ENCODE measurements at regions not wholly inside any gene's neighbourhood (a gene's known extent, or its start where the extent isn't known, plus 50 kb on each side); places are given as distances from the start of the nearest gene placed in this dataset.

DNA sequence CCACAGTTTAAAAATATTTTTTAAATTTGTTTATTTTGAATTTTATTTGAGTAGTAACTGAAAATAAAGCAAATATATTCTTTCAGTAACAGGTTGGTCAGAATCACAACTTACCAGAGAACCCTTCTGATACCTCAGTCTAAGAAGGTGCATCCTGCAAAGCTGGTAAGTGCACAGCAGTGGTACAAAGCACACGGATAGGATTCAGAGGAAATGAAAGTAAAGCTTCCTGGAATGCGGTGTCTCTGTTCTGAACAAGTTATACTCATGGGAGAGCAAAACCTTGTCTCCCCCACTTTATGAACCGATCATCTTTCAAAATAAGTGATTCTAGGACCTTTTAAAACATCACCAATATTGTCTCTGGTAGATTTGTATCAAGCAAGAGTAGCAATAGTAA is 398.3 kb downstream of the TMX3 start:
- H3K4me3 ChIP-seq = no peak overlapping the region
- no peaks in the 10 kb centered on the region for H3K36me3 ChIP-seq (ENCODE audit: control insufficient read depth in 4 of 4, insufficient read depth in 4 of 4, low read length in 4 of 4)
- H3K4me1 ChIP-seq (ENCODE audit: control insufficient read depth in 5 of 5, insufficient read depth in 5 of 5, low read length in 5 of 5) = no peaks in the 10 kb centered on the region
- WGBS, 2 donors = 59 to 66% methylated on average over 3 of the region's 3 CpGs
- no peak overlapping the region for H3K27ac ChIP-seq (ENCODE audit: low read depth in 1 of 2, low read length in 1 of 2)
- TF ChIP-seq, protein P1, sequence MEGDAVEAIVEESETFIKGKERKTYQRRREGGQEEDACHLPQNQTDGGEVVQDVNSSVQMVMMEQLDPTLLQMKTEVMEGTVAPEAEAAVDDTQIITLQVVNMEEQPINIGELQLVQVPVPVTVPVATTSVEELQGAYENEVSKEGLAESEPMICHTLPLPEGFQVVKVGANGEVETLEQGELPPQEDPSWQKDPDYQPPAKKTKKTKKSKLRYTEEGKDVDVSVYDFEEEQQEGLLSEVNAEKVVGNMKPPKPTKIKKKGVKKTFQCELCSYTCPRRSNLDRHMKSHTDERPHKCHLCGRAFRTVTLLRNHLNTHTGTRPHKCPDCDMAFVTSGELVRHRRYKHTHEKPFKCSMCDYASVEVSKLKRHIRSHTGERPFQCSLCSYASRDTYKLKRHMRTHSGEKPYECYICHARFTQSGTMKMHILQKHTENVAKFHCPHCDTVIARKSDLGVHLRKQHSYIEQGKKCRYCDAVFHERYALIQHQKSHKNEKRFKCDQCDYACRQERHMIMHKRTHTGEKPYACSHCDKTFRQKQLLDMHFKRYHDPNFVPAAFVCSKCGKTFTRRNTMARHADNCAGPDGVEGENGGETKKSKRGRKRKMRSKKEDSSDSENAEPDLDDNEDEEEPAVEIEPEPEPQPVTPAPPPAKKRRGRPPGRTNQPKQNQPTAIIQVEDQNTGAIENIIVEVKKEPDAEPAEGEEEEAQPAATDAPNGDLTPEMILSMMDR (IDR thresholded peaks at IDR 0.05; ENCODE audit: control extremely low read depth, extremely low read depth) = no peak
- no peak overlapping the region for H3K9ac ChIP-seq (ENCODE audit: insufficient read depth in 1 of 2, low read length in 2 of 2)
- no peaks in the 10 kb centered on the region for H3K9me3 ChIP-seq (ENCODE audit: control insufficient read depth in 4 of 4, insufficient read depth in 3 of 4, low read length in 3 of 4)
- ATAC-seq (ENCODE audit: insufficient read depth, low FRiP score) = no peak
- DNase-seq = no peak
- H3K27me3 ChIP-seq (ENCODE audit: control insufficient read depth in 3 of 3, insufficient read depth in 3 of 3, low read length in 2 of 3) = no peaks in the 10 kb centered on the region

DNA sequence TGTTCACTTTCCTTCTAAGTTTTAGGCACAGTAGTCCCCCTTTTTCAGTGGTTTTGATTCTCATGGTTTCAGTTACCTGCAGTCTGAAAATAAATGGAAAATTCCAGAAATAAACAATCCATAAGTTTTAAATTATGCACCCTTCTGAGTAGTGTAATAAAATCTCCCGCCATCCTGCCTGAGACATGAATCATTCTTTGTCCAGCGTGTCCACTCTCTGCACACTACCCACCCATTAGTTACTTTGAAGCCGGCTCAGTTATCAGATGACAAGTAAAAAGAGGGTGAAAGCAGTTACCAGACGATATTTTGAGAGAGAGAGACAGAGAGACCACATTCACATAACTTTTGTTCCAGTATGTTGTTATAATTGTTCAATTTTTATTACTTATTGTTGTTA is 400.5 kb downstream of the TMX3 start:
- WGBS, 2 donors = 56 to 75% methylated on average over 4 of the region's 4 CpGs
- TF ChIP-seq, protein P1 (IDR thresholded peaks at IDR 0.05; ENCODE audit: control extremely low read depth, extremely low read depth) = no peak
- no peak overlapping the region for H3K27ac ChIP-seq (ENCODE audit: low read depth in 1 of 2, low read length in 1 of 2)
- H3K27me3 ChIP-seq (ENCODE audit: control insufficient read depth in 3 of 3, insufficient read depth in 3 of 3, low read length in 2 of 3) = no peaks in the 10 kb centered on the region
- H3K4me1 ChIP-seq (ENCODE audit: control insufficient read depth in 5 of 5, insufficient read depth in 5 of 5, low read length in 5 of 5) = no peaks in the 10 kb centered on the region
- H3K36me3 ChIP-seq (ENCODE audit: control insufficient read depth in 4 of 4, insufficient read depth in 4 of 4, low read length in 4 of 4) = no peaks in the 10 kb centered on the region
- no peak overlapping the region for H3K9ac ChIP-seq (ENCODE audit: insufficient read depth in 1 of 2, low read length in 2 of 2)
- DNase-seq (no peak), ATAC-seq (ENCODE audit: insufficient read depth, low FRiP score) (no peak)
- no peak overlapping the region for H3K4me3 ChIP-seq
- no peaks in the 10 kb centered on the region for H3K9me3 ChIP-seq (ENCODE audit: control insufficient read depth in 4 of 4, insufficient read depth in 3 of 4, low read length in 3 of 4)

DNA sequence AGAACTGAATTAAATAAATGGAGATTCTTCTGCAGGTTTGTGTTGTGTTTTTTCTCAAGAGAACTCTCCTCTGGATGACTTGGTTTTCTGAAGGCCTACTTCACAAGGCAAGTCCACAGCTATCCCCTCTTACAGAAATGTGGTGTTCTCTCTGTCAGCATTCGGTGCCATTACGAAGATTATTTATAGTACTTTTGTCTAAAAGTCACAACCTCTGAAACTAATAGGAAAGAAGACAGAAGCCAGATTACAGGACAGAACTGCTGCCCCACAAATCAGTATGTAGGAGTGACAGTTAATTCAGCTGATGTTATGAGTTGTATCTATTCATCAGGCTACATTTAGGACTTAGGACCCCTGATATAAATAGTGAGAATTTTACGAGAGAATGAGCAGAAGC is 413.5 kb downstream of the TMX3 start:
- H3K4me1 ChIP-seq (ENCODE audit: control insufficient read depth in 5 of 5, insufficient read depth in 5 of 5, low read length in 5 of 5) = no peaks in the 10 kb centered on the region
- no peaks in the 10 kb centered on the region for H3K9me3 ChIP-seq (ENCODE audit: control insufficient read depth in 4 of 4, insufficient read depth in 3 of 4, low read length in 3 of 4)
- 76 to 78% methylated on average over 3 of the region's 3 CpGs for WGBS, 2 donors
- TF ChIP-seq, protein P1 (IDR thresholded peaks at IDR 0.05; ENCODE audit: control extremely low read depth, extremely low read depth) = no peak
- DNase-seq (no peak), ATAC-seq (ENCODE audit: insufficient read depth, low FRiP score) (no peak)
- no peak overlapping the region for H3K27ac ChIP-seq (ENCODE audit: low read depth in 1 of 2, low read length in 1 of 2)
- H3K27me3 ChIP-seq (ENCODE audit: control insufficient read depth in 3 of 3, insufficient read depth in 3 of 3, low read length in 2 of 3) = no peaks in the 10 kb centered on the region
- H3K36me3 ChIP-seq (ENCODE audit: control insufficient read depth in 4 of 4, insufficient read depth in 4 of 4, low read length in 4 of 4) = no peaks in the 10 kb centered on the region
- no peak overlapping the region for H3K4me3 ChIP-seq
- H3K9ac ChIP-seq (ENCODE audit: insufficient read depth in 1 of 2, low read length in 2 of 2) = no peak overlapping the region

DNA sequence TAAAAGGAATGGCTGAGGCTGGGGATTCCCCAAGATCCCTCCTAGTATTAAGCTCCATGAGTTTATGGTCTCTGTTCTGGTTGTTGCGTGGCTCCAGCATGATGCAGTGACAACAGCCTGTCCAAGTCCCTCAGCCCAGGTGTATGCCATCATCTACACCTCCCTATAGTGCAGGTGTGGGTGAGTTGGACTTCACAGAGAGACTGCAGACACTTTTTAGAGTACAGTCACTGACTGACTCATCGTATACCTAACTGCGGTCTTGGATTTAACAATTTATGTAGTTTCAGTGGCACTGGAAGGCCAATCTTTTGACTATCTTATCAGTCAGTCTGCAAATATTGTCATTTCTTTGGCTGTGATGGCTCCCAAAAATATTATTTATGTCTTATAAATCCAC is 415.0 kb downstream of the TMX3 start:
- ATAC-seq (ENCODE audit: insufficient read depth, low FRiP score) (no peak), DNase-seq (no peak)
- Histone ChIP-seq H3K9me3 (ENCODE audit: control insufficient read depth in 4 of 4, insufficient read depth in 3 of 4, low read length in 3 of 4) (no peaks in the 10 kb centered on the region), H3K27me3 (ENCODE audit: control insufficient read depth in 3 of 3, insufficient read depth in 3 of 3, low read length in 2 of 3) (no peaks in the 10 kb centered on the region), H3K27ac (ENCODE audit: low read depth in 1 of 2, low read length in 1 of 2) (no peak overlapping the region), H3K4me3 (no peak overlapping the region), H3K36me3 (ENCODE audit: control insufficient read depth in 4 of 4, insufficient read depth in 4 of 4, low read length in 4 of 4) (no peaks in the 10 kb centered on the region), H3K9ac (ENCODE audit: insufficient read depth in 1 of 2, low read length in 2 of 2) (no peak overlapping the region), H3K4me1 (ENCODE audit: control insufficient read depth in 5 of 5, insufficient read depth in 5 of 5, low read length in 5 of 5) (no peaks in the 10 kb centered on the region)
- TF ChIP-seq, protein P1 (IDR thresholded peaks at IDR 0.05; ENCODE audit: control extremely low read depth, extremely low read depth) = no peak
- 77 to 81% methylated on average over 3 of the region's 3 CpGs for WGBS, 2 donors

Measured in lung (tissue), 11 donors.